ENCODE measurements at regions not wholly inside any gene's neighbourhood (a gene's known extent, or its start where the extent isn't known, plus 50 kb on each side); places are given as distances from the start of the nearest gene placed in this dataset.
"Not testable (repeated sequence)": the region's sequence is repeated elsewhere in the genome, so short reads cannot be mapped to it uniquely, and the experiment has no call there.

DNA sequence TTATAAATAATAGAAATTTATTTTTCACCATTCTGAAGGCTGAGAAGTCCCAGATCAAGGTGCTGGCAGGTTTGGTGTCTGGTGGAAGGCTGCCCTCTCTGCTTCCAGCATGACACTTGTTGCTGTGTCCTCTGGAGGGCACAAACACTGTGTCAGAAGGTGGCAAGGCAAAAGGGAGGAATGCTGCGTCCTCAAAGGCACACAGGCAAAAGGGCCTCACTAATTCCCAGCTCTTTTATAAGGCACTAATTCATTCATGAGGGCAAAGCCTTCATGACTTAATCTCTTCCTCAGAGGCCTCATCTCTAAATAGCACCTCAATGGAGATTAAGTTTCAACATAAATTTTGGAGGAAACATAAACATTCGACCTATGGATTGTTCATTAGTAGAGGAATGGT, 209.5 kb upstream of the SMLR1 start:
- no peak for DNase-seq (ENCODE audit: low spot score)
- ATAC-seq (ENCODE audit: low FRiP score): no peak
- TF ChIP-seq, protein P1, sequence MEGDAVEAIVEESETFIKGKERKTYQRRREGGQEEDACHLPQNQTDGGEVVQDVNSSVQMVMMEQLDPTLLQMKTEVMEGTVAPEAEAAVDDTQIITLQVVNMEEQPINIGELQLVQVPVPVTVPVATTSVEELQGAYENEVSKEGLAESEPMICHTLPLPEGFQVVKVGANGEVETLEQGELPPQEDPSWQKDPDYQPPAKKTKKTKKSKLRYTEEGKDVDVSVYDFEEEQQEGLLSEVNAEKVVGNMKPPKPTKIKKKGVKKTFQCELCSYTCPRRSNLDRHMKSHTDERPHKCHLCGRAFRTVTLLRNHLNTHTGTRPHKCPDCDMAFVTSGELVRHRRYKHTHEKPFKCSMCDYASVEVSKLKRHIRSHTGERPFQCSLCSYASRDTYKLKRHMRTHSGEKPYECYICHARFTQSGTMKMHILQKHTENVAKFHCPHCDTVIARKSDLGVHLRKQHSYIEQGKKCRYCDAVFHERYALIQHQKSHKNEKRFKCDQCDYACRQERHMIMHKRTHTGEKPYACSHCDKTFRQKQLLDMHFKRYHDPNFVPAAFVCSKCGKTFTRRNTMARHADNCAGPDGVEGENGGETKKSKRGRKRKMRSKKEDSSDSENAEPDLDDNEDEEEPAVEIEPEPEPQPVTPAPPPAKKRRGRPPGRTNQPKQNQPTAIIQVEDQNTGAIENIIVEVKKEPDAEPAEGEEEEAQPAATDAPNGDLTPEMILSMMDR (IDR thresholded peaks at IDR 0.05): no peak

DNA sequence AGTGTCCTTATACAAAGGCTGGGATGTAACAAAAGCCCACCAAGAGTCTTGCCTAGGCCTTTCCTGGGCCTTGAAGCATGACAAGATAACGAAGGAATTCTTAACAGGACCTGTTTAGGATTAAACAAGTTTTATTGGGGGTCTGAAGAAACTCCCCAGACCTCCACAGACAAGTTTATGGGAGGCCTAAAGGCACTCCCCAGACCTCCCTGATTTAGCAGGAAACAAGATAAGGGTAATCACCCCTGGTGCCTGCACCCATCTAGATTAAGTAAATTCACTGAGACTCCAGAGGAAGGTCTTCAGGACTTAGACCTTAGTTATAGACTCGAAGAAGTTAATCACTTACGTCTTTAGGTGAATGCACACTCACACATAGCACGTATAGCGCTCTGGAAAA, 208.4 kb upstream of the SMLR1 start:
- not testable (repeated sequence) for ATAC-seq (ENCODE audit: low FRiP score); DNase-seq (ENCODE audit: low spot score)

DNA sequence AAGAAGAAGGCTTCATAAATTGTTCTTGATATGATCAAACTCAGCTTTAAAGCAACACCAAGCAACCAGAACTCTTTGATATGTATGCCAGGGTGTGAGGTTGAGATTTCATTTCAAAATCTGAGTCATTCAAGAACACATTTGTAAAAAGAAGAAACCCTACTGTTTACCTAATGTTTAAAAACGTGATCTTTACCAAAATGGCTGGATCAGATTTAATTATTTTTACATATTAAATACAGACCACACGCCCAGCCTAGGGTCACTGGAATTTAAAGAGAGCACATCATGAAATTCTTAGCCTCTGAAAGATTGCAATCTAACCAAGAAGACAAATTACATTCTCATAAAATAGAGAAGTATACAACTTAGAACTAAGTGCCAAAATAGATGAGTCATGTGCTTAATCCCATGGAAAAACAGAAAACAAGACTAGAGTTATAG, 206.8 kb upstream of the SMLR1 start:
- peak; percentile 47 for ATAC-seq (ENCODE audit: low FRiP score)
- TF ChIP-seq, protein P1 (IDR thresholded peaks at IDR 0.05): no peak
- no peak for DNase-seq (ENCODE audit: low spot score)

DNA sequence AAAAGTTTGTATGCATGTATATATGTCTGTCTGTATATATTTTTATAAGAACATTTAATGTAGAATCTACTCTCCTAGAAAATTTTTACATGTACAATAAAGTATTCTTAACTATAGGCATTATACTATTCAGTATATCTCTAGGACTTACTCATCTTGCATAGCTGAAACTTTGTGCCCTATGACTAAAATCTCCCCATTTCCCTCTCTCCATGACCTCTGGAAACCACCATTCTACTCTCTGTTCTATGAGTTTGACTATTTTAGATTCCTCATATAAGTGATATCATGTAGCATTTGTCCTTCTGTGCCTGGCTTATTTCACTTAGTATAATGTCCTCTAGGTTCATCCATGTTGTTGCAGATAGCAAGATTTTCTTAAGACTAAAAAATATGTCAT, 205.1 kb upstream of the SMLR1 start:
- no peak for DNase-seq (ENCODE audit: low spot score)
- no peak for ATAC-seq (ENCODE audit: low FRiP score)
- TF ChIP-seq, protein P1 (IDR thresholded peaks at IDR 0.05): no peak

DNA sequence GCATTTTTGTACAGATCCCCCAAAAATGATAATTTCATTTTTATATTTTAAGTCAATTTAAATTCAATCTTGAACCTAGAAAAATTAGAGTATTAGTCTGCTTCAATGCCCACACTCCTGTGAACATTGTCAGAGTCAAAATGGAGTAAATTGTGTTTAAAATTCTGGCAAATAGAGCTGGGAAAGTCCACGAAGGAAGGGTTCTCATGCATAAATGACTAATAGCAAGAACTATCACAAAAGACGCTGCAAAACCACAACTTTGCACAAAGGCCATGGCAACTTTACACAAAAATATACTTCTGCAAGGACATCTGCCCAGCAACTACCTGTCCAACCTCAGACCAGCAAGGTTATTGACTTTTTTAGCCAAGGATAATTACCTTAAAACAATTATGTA, 203.2 kb upstream of the SMLR1 start:
- TF ChIP-seq, protein P1 (IDR thresholded peaks at IDR 0.05): no peak
- ATAC-seq (ENCODE audit: low FRiP score): no peak
- DNase-seq (ENCODE audit: low spot score): no peak

DNA sequence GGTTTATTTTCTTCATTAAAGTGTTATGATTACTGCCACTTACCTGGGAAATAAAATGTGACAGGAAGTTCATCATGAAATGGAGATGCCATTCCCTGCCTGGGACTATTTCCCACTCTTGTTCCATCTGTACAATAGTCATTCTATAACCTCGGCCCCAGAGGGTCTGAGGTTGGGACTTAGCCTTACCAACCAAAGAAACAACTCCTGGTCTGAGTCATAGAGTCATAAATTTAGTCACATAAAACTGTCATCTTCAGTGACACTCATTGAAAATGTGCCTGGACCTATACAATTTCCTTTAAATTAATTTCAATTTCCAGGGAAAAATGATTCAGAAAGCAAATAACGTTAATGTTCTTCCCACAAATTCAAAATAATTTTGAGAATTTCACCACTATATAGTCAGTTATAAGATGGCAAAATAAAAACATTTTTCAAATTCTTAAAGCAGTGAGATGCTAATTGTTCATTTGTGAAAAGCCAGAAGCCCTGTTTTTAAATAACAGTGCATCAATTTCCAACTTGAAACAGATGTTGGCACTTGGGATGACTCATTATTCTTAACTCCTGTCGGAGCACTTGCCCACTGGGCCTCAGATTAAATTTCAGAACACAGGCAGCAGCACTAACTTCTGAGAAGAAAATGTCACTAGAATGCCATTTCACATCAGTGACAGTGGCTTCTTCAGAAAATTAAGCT, 201.2 kb upstream of the SMLR1 start:
- DNase-seq (ENCODE audit: low spot score): no peak
- TF ChIP-seq, protein P1 (IDR thresholded peaks at IDR 0.05): no peak
- no peak for ATAC-seq (ENCODE audit: low FRiP score)

DNA sequence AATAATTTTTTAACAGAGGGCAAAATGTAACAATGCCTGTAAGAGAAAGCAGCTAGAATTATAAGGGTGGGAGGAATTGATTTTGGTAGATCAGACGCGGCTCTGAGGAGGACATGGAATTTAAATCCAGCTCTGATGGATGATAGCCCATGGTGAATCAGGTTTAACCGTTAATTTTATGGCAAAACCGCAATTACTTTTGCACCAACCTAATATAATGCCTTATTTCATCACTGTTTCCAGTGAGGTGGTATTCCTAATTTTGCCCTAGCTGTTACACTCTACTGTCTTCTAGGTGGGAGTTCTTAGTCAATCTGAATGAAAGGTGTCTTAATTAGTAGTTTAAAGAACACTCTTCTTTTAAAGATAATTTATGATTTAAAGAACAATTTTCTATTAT, 198.3 kb upstream of the SMLR1 start:
- ATAC-seq (ENCODE audit: low FRiP score) (no peak), DNase-seq (ENCODE audit: low spot score) (no peak)
- TF ChIP-seq, protein P1 (IDR thresholded peaks at IDR 0.05): no peak

Measured in omental fat pad (tissue), 3 donors.